ENCODE measurements at regions not wholly inside any gene's neighbourhood (a gene's known extent, or its start where the extent isn't known, plus 50 kb on each side); places are given as distances from the start of the nearest gene placed in this dataset.

- no CpG with 5 or more reads among the region's 2 CpGs for whole genome bisulfite sequencing (ENCODE audit: extremely low coverage, insufficient coverage, low lambda C conversion rate)
Observed at GRCh38 chr15:26453914-26454313, 319.0 kb downstream of the GABRB3 start.

GRCh38 chr15:26451995-26452394, 320.9 kb downstream of the GABRB3 start:
- no peak overlapping the region for H3K4me3 ChIP-seq (ENCODE audit: low read length)
- H4K5ac ChIP-seq (ENCODE audit: low read length): no peak overlapping the region
- H3K4me1 ChIP-seq (ENCODE audit: control insufficient read depth, low read depth, low read length): peaks cover 3% of the 10 kb centered on the region
- H3K4ac ChIP-seq (ENCODE audit: low read depth, low read length): no peak overlapping the region
- no peak overlapping the region for H3K56ac ChIP-seq (ENCODE audit: low read length)
- no peaks in the 10 kb centered on the region for H3K27me3 ChIP-seq (ENCODE audit: insufficient read depth, low read length, poor library complexity)
- no peak overlapping the region for H2BK120ac ChIP-seq (ENCODE audit: low read depth, low read length)
- H3K18ac ChIP-seq (ENCODE audit: low read length): no peak overlapping the region
- H3K4me2 ChIP-seq (ENCODE audit: low read length): no peak overlapping the region
- no peak overlapping the region for H2AK5ac ChIP-seq (ENCODE audit: low read length)
- H3K79me1 ChIP-seq (ENCODE audit: low read length): no peaks in the 10 kb centered on the region
- H2BK5ac ChIP-seq (ENCODE audit: low read length): no peak overlapping the region
- no peak overlapping the region for H4K8ac ChIP-seq (ENCODE audit: low read depth, low read length)
- H2BK15ac ChIP-seq (replicated peaks; ENCODE audit: low read depth): no peak overlapping the region
- H3K23ac ChIP-seq (ENCODE audit: low read length): no peak overlapping the region
- no peak overlapping the region for H3K9ac ChIP-seq (ENCODE audit: low read length)
- H3K79me2 ChIP-seq (ENCODE audit: control insufficient read depth, insufficient read depth, low read length): no peaks in the 10 kb centered on the region
- no CpG with 5 or more reads among the region's 6 CpGs for WGBS (ENCODE audit: extremely low coverage, insufficient coverage, low lambda C conversion rate)
- H3K27ac ChIP-seq (ENCODE audit: low read depth, low read length): no peak overlapping the region
- no peak for DNase-seq
- no peaks in the 10 kb centered on the region for H3K36me3 ChIP-seq (ENCODE audit: control insufficient read depth, insufficient read depth, low read length)

More at GRCh38 chr15:26453914-26454313, 319.0 kb downstream of the GABRB3 start:
- no peaks in the 10 kb centered on the region for H3K36me3 ChIP-seq (ENCODE audit: control insufficient read depth, insufficient read depth, low read length)
- H3K4me2 ChIP-seq (ENCODE audit: low read length): no peak overlapping the region
- no peak overlapping the region for H3K23ac ChIP-seq (ENCODE audit: low read length)
- no peak overlapping the region for H3K27ac ChIP-seq (ENCODE audit: low read depth, low read length)
- H3K79me1 ChIP-seq (ENCODE audit: low read length): no peaks in the 10 kb centered on the region
- H3K18ac ChIP-seq (ENCODE audit: low read length): no peak overlapping the region
- no peak overlapping the region for H3K4ac ChIP-seq (ENCODE audit: low read depth, low read length)
- H2BK5ac ChIP-seq (ENCODE audit: low read length): no peak overlapping the region
- peaks cover 3% of the 10 kb centered on the region for H3K4me1 ChIP-seq (ENCODE audit: control insufficient read depth, low read depth, low read length)
- no peak overlapping the region for H2BK120ac ChIP-seq (ENCODE audit: low read depth, low read length)
- no peak overlapping the region for H3K9ac ChIP-seq (ENCODE audit: low read length)
- no peak overlapping the region for H2AK5ac ChIP-seq (ENCODE audit: low read length)
- H3K4me3 ChIP-seq (ENCODE audit: low read length): no peak overlapping the region
- H3K27me3 ChIP-seq (ENCODE audit: insufficient read depth, low read length, poor library complexity): no peaks in the 10 kb centered on the region
- no peak overlapping the region for H2BK15ac ChIP-seq (replicated peaks; ENCODE audit: low read depth)
- H3K56ac ChIP-seq (ENCODE audit: low read length): no peak overlapping the region
- no peak overlapping the region for H4K5ac ChIP-seq (ENCODE audit: low read length)
- H3K79me2 ChIP-seq (ENCODE audit: control insufficient read depth, insufficient read depth, low read length): no peaks in the 10 kb centered on the region
- H4K8ac ChIP-seq (ENCODE audit: low read depth, low read length): no peak overlapping the region
- DNase-seq: peak; percentile 56

GRCh38 chr15:26449291-26449690, 323.6 kb downstream of the GABRB3 start:
- Histone ChIP-seq H3K4me3 (ENCODE audit: low read length) (no peak overlapping the region), H4K5ac (ENCODE audit: low read length) (no peak overlapping the region), H3K23ac (ENCODE audit: low read length) (no peak overlapping the region), H3K27ac (ENCODE audit: low read depth, low read length) (no peak overlapping the region), H3K4me2 (ENCODE audit: low read length) (no peak overlapping the region), H3K56ac (ENCODE audit: low read length) (no peak overlapping the region), H2AK5ac (ENCODE audit: low read length) (no peak overlapping the region), H3K18ac (ENCODE audit: low read length) (no peak overlapping the region), H2BK120ac (ENCODE audit: low read depth, low read length) (no peak overlapping the region), H2BK5ac (ENCODE audit: low read length) (no peak overlapping the region), H3K79me2 (ENCODE audit: control insufficient read depth, insufficient read depth, low read length) (no peaks in the 10 kb centered on the region), H2BK15ac (replicated peaks; ENCODE audit: low read depth) (no peak overlapping the region), H3K79me1 (ENCODE audit: low read length) (no peaks in the 10 kb centered on the region), H3K9ac (ENCODE audit: low read length) (no peak overlapping the region), H3K36me3 (ENCODE audit: control insufficient read depth, insufficient read depth, low read length) (no peaks in the 10 kb centered on the region), H3K4me1 (ENCODE audit: control insufficient read depth, low read depth, low read length) (peaks cover 3% of the 10 kb centered on the region), H4K8ac (ENCODE audit: low read depth, low read length) (no peak overlapping the region), H3K27me3 (ENCODE audit: insufficient read depth, low read length, poor library complexity) (no peaks in the 10 kb centered on the region), H3K4ac (ENCODE audit: low read depth, low read length) (no peak overlapping the region)
- peak; percentile 97 for DNase-seq
- WGBS (ENCODE audit: extremely low coverage, insufficient coverage, low lambda C conversion rate): no CpG with 5 or more reads among the region's 7 CpGs

- H2BK5ac ChIP-seq (ENCODE audit: low read length): no peak overlapping the region
- no CpG with 5 or more reads among the region's 4 CpGs for WGBS (ENCODE audit: extremely low coverage, insufficient coverage, low lambda C conversion rate)
- no peaks in the 10 kb centered on the region for H3K4me1 ChIP-seq (ENCODE audit: control insufficient read depth, low read depth, low read length)
- H3K4me2 ChIP-seq (ENCODE audit: low read length): no peak overlapping the region
- H3K4ac ChIP-seq (ENCODE audit: low read depth, low read length): no peak overlapping the region
- H2AK5ac ChIP-seq (ENCODE audit: low read length): no peak overlapping the region
- H3K27me3 ChIP-seq (ENCODE audit: insufficient read depth, low read length, poor library complexity): no peaks in the 10 kb centered on the region
- H3K23ac ChIP-seq (ENCODE audit: low read length): no peak overlapping the region
- no peak for DNase-seq
- no peak overlapping the region for H4K8ac ChIP-seq (ENCODE audit: low read depth, low read length)
- no peaks in the 10 kb centered on the region for H3K79me1 ChIP-seq (ENCODE audit: low read length)
- no peak overlapping the region for H2BK15ac ChIP-seq (replicated peaks; ENCODE audit: low read depth)
- no peak overlapping the region for H3K56ac ChIP-seq (ENCODE audit: low read length)
- H2BK120ac ChIP-seq (ENCODE audit: low read depth, low read length): no peak overlapping the region
- no peak overlapping the region for H3K18ac ChIP-seq (ENCODE audit: low read length)
- no peak overlapping the region for H3K9ac ChIP-seq (ENCODE audit: low read length)
- no peaks in the 10 kb centered on the region for H3K79me2 ChIP-seq (ENCODE audit: control insufficient read depth, insufficient read depth, low read length)
- no peak overlapping the region for H4K5ac ChIP-seq (ENCODE audit: low read length)
- no peak overlapping the region for H3K4me3 ChIP-seq (ENCODE audit: low read length)
- no peak overlapping the region for H3K27ac ChIP-seq (ENCODE audit: low read depth, low read length)
- no peaks in the 10 kb centered on the region for H3K36me3 ChIP-seq (ENCODE audit: control insufficient read depth, insufficient read depth, low read length)
Observed at GRCh38 chr15:26443321-26443720, 329.5 kb downstream of the GABRB3 start.

GRCh38 chr15:26442680-26443079, 330.2 kb downstream of the GABRB3 start:
- H3K79me2 ChIP-seq (ENCODE audit: control insufficient read depth, insufficient read depth, low read length): no peaks in the 10 kb centered on the region
- no peak overlapping the region for H3K4ac ChIP-seq (ENCODE audit: low read depth, low read length)
- no peaks in the 10 kb centered on the region for H3K79me1 ChIP-seq (ENCODE audit: low read length)
- no peak overlapping the region for H3K4me3 ChIP-seq (ENCODE audit: low read length)
- no peak overlapping the region for H2BK5ac ChIP-seq (ENCODE audit: low read length)
- H3K27ac ChIP-seq (ENCODE audit: low read depth, low read length): no peak overlapping the region
- H3K56ac ChIP-seq (ENCODE audit: low read length): no peak overlapping the region
- no peak overlapping the region for H4K8ac ChIP-seq (ENCODE audit: low read depth, low read length)
- no peaks in the 10 kb centered on the region for H3K36me3 ChIP-seq (ENCODE audit: control insufficient read depth, insufficient read depth, low read length)
- no CpG with 5 or more reads among the region's 5 CpGs for WGBS (ENCODE audit: extremely low coverage, insufficient coverage, low lambda C conversion rate)
- no peak overlapping the region for H2BK120ac ChIP-seq (ENCODE audit: low read depth, low read length)
- no peak overlapping the region for H3K4me2 ChIP-seq (ENCODE audit: low read length)
- H4K5ac ChIP-seq (ENCODE audit: low read length): no peak overlapping the region
- no peaks in the 10 kb centered on the region for H3K4me1 ChIP-seq (ENCODE audit: control insufficient read depth, low read depth, low read length)
- no peak overlapping the region for H3K18ac ChIP-seq (ENCODE audit: low read length)
- no peaks in the 10 kb centered on the region for H3K27me3 ChIP-seq (ENCODE audit: insufficient read depth, low read length, poor library complexity)
- no peak overlapping the region for H2BK15ac ChIP-seq (replicated peaks; ENCODE audit: low read depth)
- no peak for DNase-seq
- H3K9ac ChIP-seq (ENCODE audit: low read length): no peak overlapping the region
- no peak overlapping the region for H3K23ac ChIP-seq (ENCODE audit: low read length)
- H2AK5ac ChIP-seq (ENCODE audit: low read length): no peak overlapping the region

GRCh38 chr15:26439681-26440080, 333.2 kb downstream of the GABRB3 start:
- Histone ChIP-seq H4K8ac (ENCODE audit: low read depth, low read length) (no peak overlapping the region), H3K18ac (ENCODE audit: low read length) (no peak overlapping the region), H3K79me1 (ENCODE audit: low read length) (no peaks in the 10 kb centered on the region), H3K4me2 (ENCODE audit: low read length) (no peak overlapping the region), H2AK5ac (ENCODE audit: low read length) (no peak overlapping the region), H3K36me3 (ENCODE audit: control insufficient read depth, insufficient read depth, low read length) (no peaks in the 10 kb centered on the region), H3K23ac (ENCODE audit: low read length) (no peak overlapping the region), H3K4me3 (ENCODE audit: low read length) (no peak overlapping the region), H3K27ac (ENCODE audit: low read depth, low read length) (no peak overlapping the region), H3K27me3 (ENCODE audit: insufficient read depth, low read length, poor library complexity) (no peaks in the 10 kb centered on the region), H3K56ac (ENCODE audit: low read length) (no peak overlapping the region), H2BK120ac (ENCODE audit: low read depth, low read length) (no peak overlapping the region), H2BK15ac (replicated peaks; ENCODE audit: low read depth) (no peak overlapping the region), H4K5ac (ENCODE audit: low read length) (no peak overlapping the region), H3K4ac (ENCODE audit: low read depth, low read length) (no peak overlapping the region), H2BK5ac (ENCODE audit: low read length) (no peak overlapping the region), H3K79me2 (ENCODE audit: control insufficient read depth, insufficient read depth, low read length) (no peaks in the 10 kb centered on the region), H3K9ac (ENCODE audit: low read length) (no peak overlapping the region), H3K4me1 (ENCODE audit: control insufficient read depth, low read depth, low read length) (no peaks in the 10 kb centered on the region)
- DNase-seq: no peak
- WGBS (ENCODE audit: extremely low coverage, insufficient coverage, low lambda C conversion rate): no CpG with 5 or more reads among the region's 3 CpGs
